Activated T-cell treated with anti-CD3 and anti-CD28 coated beads, Interleukin-2, amount 50 U/mL, for 72 hours (primary cell): ENCODE measurements at regions not wholly inside any gene's neighbourhood (a gene's known extent, or its start where the extent isn't known, plus 50 kb on each side); places are given as distances from the start of the nearest gene placed in this dataset.

ENCODE experiments used
- ATAC-seq, 2 donors: fragments of 150-1000 bp; cut with Tn5 transposase; replicated peaks in 1 of 2; 2 replicates each; pipeline ENCODE4 v1.10.0; 2021; ENCODE audit warnings: moderate library complexity in 2 of 2, mild to moderate bottlenecking in 1 of 2
- DNase-seq, 2 donors: peaks; one replicate each; pipeline ENCODE4 v3.0.0; 2021 to 2022; ENCODE audit warnings: mixed read lengths in 1 of 2
- H3K27ac Mint-ChIP-seq: one replicate; pipeline ENCODE4 v1.8.0; 2022; ENCODE audit warnings: mild to moderate bottlenecking, moderate library complexity, mixed read lengths
- H3K27me3 Mint-ChIP-seq: one replicate; pipeline ENCODE4 v1.8.0; 2022; ENCODE audit warnings: low read depth, mixed read lengths
- H3K36me3 Mint-ChIP-seq, 2 donors: one replicate each; pipeline ENCODE4 v1.8.0; 2022; ENCODE audit warnings: mixed read lengths in 2 of 2, mild to moderate bottlenecking in 1 of 2; ENCODE audit not compliant: insufficient read depth in 2 of 2
- H3K4me1 Mint-ChIP-seq: one replicate; pipeline ENCODE4 v1.8.0; 2022; ENCODE audit warnings: low read depth, mixed read lengths
- H3K4me3 Mint-ChIP-seq, 2 donors: one replicate each; pipeline ENCODE4 v1.8.0; 2022; ENCODE audit warnings: mild to moderate bottlenecking in 2 of 2, mixed read lengths in 2 of 2, moderate library complexity in 2 of 2
- H3K9me3 Mint-ChIP-seq, 2 donors: one replicate each; pipeline ENCODE4 v1.8.0; 2022; ENCODE audit warnings: mixed read lengths in 2 of 2

DNA sequence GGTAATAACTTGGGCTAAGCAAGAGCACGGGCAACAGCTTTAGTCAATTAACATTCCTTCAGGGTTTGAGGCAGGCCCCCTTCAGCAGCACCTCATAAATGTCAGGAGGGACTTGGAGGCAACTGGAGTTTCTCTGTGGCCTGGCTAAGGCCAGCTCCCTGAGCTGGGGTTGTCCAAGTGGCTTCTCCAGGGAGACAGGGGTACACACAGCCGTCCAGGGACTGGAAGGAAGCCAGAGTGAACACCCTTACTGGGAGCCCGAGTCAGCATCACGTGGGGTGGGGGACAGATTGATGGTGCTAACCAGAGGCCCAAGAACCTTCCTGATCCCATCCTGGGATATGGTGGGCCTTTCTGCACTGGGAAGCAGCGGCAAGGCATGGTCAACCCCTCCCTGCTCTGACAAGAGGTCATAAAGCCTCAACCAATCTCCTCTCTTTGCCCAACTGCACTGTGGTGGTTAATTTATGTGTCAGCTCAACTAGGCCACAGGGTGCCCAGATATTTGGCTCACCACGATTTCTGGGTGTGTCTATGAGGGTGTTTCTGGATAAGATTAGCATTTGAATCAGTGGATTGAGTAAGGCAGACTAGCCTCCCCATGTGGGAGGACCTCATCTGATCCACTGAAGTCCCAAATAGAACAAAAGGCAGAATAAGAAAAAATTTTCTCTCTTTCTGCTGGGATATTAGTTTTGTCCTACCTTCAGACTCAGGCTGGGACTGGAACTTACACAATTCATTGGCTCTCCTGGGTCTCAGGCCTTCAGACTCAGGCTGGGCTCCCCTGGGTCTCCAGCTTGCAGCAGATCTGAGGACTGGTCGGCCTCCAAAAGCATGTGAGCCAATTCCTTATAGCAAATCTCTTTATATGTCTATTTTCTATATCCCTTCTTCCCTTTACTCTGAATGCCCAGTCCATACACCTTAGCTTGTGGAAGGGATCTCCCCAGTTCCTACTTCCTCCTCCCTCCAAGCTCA, 127.2 kb upstream of the LARP1 start:
- Mint-ChIP-seq H3K27ac (no peak overlapping the region), H3K9me3 (no peaks in the 10 kb centered on the region), H3K4me1 (no peaks in the 10 kb centered on the region), H3K4me3 (no peak overlapping the region), H3K27me3 (no peaks in the 10 kb centered on the region), H3K36me3 (no peaks in the 10 kb centered on the region)
- ATAC-seq (no peak), DNase-seq (no peak)

- H3K4me1 Mint-ChIP-seq, result no peaks in the 10 kb centered on the region
- no peaks in the 10 kb centered on the region for H3K36me3 Mint-ChIP-seq
Measured at GRCh38 chr5:154626876-154627557, 128.2 kb upstream of the LARP1 start.

GRCh38 chr5:154625031-154625430, 130.1 kb upstream of the LARP1 start:
- H3K36me3 Mint-ChIP-seq, result no peaks in the 10 kb centered on the region
- DNase-seq (no peak), ATAC-seq (no peak)
- H3K4me3 Mint-ChIP-seq, result no peak overlapping the region
- peaks cover 7% of the 10 kb centered on the region for H3K27me3 Mint-ChIP-seq
- no peaks in the 10 kb centered on the region for H3K4me1 Mint-ChIP-seq
- no peak overlapping the region for H3K27ac Mint-ChIP-seq
- H3K9me3 Mint-ChIP-seq, result no peaks in the 10 kb centered on the region

More at GRCh38 chr5:154626876-154627557, 128.2 kb upstream of the LARP1 start:
- no peak overlapping the region for H3K27ac Mint-ChIP-seq
- ATAC-seq (no peak), DNase-seq (no peak)
- no peak overlapping the region for H3K4me3 Mint-ChIP-seq
- H3K9me3 Mint-ChIP-seq, result no peaks in the 10 kb centered on the region
- no peaks in the 10 kb centered on the region for H3K27me3 Mint-ChIP-seq

DNA sequence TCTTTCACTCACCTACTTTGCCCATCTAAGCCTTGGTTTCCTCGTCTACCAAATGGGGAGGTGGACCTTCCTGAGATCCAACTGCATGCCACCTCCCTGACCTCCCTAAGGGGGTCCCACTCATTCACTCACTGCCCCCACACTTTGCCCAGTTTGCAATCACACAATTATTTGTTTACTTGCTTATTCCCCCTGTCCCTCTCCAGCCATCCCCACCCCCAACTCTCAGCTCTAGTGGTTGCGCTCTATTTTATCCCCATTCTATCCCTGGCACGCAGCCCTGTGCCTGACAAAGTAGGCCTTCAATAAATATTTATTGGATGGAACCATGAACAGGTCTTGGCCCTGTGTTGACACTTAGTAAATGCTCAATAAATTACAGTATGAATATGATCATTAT, 130.8 kb upstream of the LARP1 start:
- Mint-ChIP-seq H3K9me3 (no peaks in the 10 kb centered on the region), H3K27me3 (peaks cover 8% of the 10 kb centered on the region), H3K27ac (no peak overlapping the region), H3K4me1 (no peaks in the 10 kb centered on the region), H3K36me3 (no peaks in the 10 kb centered on the region), H3K4me3 (no peak overlapping the region)
- ATAC-seq (no peak), DNase-seq (no peak)

- DNase-seq, result no peak
- H3K4me3 Mint-ChIP-seq, result no peak overlapping the region
- no peaks in the 10 kb centered on the region for H3K9me3 Mint-ChIP-seq
- H3K4me1 Mint-ChIP-seq, result no peaks in the 10 kb centered on the region
- no peaks in the 10 kb centered on the region for H3K36me3 Mint-ChIP-seq
- peaks cover 30% of the 10 kb centered on the region for H3K27me3 Mint-ChIP-seq
- no peak for ATAC-seq
- H3K27ac Mint-ChIP-seq, result no peak overlapping the region
Measured at GRCh38 chr5:154620411-154620810, 134.8 kb upstream of the LARP1 start.

GRCh38 chr5:154618696-154619095, 136.5 kb upstream of the LARP1 start:
- Mint-ChIP-seq H3K27ac (no peak overlapping the region), H3K4me3 (no peak overlapping the region), H3K4me1 (no peaks in the 10 kb centered on the region), H3K36me3 (no peaks in the 10 kb centered on the region), H3K9me3 (no peaks in the 10 kb centered on the region), H3K27me3 (peaks cover 35% of the 10 kb centered on the region)
- DNase-seq (no peak), ATAC-seq (no peak)

GRCh38 chr5:154614595-154614994, 136.6 kb upstream of the HAND1 start:
- Mint-ChIP-seq H3K4me3 (no peak overlapping the region), H3K27me3 (peaks cover 50% of the 10 kb centered on the region), H3K36me3 (no peaks in the 10 kb centered on the region), H3K9me3 (no peaks in the 10 kb centered on the region), H3K4me1 (peaks cover 9% of the 10 kb centered on the region), H3K27ac (no peak overlapping the region)
- DNase-seq (no peak), ATAC-seq (no peak)

- no peak overlapping the region for H3K27ac Mint-ChIP-seq
- H3K4me1 Mint-ChIP-seq, result peaks cover 9% of the 10 kb centered on the region
- H3K27me3 Mint-ChIP-seq, result peaks cover 52% of the 10 kb centered on the region
- no peak overlapping the region for H3K4me3 Mint-ChIP-seq
- no peaks in the 10 kb centered on the region for H3K36me3 Mint-ChIP-seq
- DNase-seq (no peak), ATAC-seq (no peak)
- no peaks in the 10 kb centered on the region for H3K9me3 Mint-ChIP-seq
Measured at GRCh38 chr5:154614125-154614524, 136.1 kb upstream of the HAND1 start.

DNA sequence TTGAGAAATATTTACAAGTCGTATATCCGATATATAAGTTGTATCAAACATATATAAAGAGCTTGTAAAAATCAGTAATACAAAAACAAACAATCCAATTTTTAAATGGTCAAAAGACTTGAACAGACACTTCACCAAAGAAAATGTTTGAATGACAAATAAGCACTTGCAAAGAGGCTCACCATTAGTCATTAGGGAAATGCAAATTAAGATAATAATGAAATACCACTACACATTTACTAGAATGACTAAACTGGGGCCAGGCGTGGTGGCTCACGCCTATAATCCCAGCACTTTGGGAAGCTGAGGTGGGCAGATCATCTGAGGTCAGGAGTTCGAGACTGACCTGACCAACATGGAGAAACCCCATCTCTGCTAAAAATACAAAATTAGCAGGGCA, 134.6 kb upstream of the HAND1 start:
- no peaks in the 10 kb centered on the region for H3K9me3 Mint-ChIP-seq
- no peak overlapping the region for H3K27ac Mint-ChIP-seq
- no peaks in the 10 kb centered on the region for H3K36me3 Mint-ChIP-seq
- DNase-seq, result no peak
- H3K4me3 Mint-ChIP-seq, result no peak overlapping the region
- peaks cover 9% of the 10 kb centered on the region for H3K4me1 Mint-ChIP-seq
- ATAC-seq, result no peak
- H3K27me3 Mint-ChIP-seq, result peaks cover 49% of the 10 kb centered on the region

DNA sequence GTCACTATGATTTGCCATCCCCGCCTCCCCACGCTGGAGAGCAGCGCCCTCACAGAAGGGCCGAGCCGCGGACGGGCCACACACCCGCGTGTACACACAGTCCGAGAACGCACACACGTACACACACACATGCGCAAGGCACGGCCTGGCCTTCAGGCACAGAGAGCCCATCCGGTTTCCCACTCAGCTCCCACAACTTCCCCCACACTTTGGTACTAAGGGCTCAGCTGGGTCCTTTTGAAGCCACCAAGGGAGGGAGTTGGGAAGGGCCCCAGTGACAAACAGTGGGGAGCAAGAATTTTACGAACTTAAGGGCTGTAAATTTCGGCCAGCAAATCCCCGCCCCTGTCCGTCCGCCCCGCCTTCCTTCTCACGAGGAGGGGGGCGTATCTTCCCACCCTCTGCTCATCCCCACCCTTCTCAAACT, 133.3 kb upstream of the HAND1 start:
- Mint-ChIP-seq H3K4me1 (peaks cover 9% of the 10 kb centered on the region), H3K27me3 (peaks cover 60% of the 10 kb centered on the region), H3K9me3 (no peaks in the 10 kb centered on the region), H3K4me3 (peak overlapping the region; percentile 68 to 72), H3K36me3 (no peaks in the 10 kb centered on the region), H3K27ac (no peak overlapping the region)
- no peak for DNase-seq
- ATAC-seq, result no peak

- DNase-seq (peak; percentile 81 to 82), ATAC-seq (peak; percentile 96 to 97)
- Mint-ChIP-seq H3K4me3 (peak overlapping the region; percentile 50 to 56), H3K27ac (no peak overlapping the region), H3K9me3 (no peaks in the 10 kb centered on the region), H3K27me3 (peaks cover 56% of the 10 kb centered on the region), H3K4me1 (peaks cover 9% of the 10 kb centered on the region), H3K36me3 (no peaks in the 10 kb centered on the region)
Measured at GRCh38 chr5:154610321-154611154, 132.5 kb upstream of the HAND1 start.

DNA sequence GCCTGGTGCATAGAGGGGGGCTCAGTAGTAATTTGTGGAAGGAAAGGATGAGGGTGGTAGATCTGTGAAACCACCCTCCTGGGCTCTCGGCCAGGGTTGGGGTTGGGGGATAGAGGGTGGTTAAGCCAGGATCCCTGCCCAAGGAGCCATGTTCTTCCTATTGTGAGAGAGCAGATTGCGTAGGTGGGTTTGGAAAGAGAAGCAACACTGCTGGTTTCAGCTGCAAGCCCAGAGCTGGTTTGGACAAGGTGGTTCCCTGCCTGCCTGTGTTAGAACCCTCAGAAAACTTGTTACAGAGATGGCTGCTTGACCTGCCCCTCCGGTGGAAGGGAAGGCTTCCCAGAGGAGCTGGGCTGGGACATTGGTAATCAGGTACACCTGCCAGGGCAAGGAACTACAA, 131.2 kb upstream of the HAND1 start:
- Mint-ChIP-seq H3K4me3 (no peak overlapping the region), H3K27me3 (peaks cover 62% of the 10 kb centered on the region), H3K4me1 (peaks cover 9% of the 10 kb centered on the region), H3K27ac (no peak overlapping the region), H3K36me3 (no peaks in the 10 kb centered on the region), H3K9me3 (no peaks in the 10 kb centered on the region)
- DNase-seq (no peak), ATAC-seq (no peak)

DNA sequence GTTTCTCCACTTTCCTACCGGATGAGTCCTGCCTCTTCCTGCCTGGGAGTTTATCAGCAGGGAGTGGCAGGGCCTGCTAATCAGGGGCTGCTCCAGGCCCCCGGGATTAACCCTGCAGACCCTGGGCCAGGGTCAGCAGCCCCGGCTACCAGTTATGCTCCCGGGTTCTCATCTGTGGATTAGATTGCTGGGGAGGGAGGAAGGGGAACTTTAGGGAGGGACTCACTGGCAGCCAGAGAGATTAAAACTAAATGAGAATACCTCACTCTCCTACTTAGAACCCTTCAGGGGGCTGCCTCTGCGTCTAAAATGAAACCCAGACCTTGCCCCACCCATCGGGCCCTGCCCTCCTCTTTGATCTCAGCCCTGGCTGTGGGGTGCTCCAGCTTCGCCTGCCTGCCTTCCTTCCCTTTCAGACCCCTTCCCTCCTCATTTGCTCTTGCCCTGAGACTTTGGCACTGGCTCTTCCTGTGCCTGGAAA, 130.5 kb upstream of the HAND1 start:
- Mint-ChIP-seq H3K4me1 (peaks cover 9% of the 10 kb centered on the region), H3K9me3 (no peaks in the 10 kb centered on the region), H3K4me3 (no peak overlapping the region), H3K27ac (no peak overlapping the region), H3K27me3 (peaks cover 67% of the 10 kb centered on the region), H3K36me3 (no peaks in the 10 kb centered on the region)
- ATAC-seq (no peak), DNase-seq (no peak)
